ENCODE measurements at regions not wholly inside any gene's neighbourhood (a gene's known extent, or its start where the extent isn't known, plus 50 kb on each side); places are given as distances from the start of the nearest gene placed in this dataset.

DNA sequence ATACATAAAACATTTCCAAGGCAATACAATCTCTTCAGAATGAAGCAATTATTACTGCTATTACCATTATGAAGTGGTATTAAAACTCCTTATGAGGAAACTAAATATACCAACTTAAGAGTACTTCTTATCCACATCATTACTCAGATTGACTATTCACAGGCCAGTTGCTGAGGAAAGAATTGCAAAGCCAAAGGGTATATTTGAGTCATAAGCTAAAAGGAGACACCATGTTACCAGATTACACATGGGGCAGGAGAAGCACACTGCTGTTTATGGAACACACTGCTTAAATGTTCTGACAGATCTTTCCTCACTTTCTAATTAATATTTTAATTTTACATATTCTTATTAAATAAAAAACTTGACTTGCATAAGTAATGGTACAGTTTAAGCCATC lies 1726.4 kb upstream of the NUDT12 start:
- H3K27me3 ChIP-seq (ENCODE audit: insufficient read depth, low read length): no peaks in the 10 kb centered on the region
- no peaks in the 10 kb centered on the region for H3K36me3 Mint-ChIP-seq (ENCODE audit: low read depth, unreplicated experiment)

GRCh38 chr5:105283134-105283533 lies 1720.5 kb upstream of the NUDT12 start:
- Histone ChIP-seq H2AFZ (ENCODE audit: low read depth, low read length) (no peak overlapping the region), H3K27me3 (ENCODE audit: insufficient read depth, low read length) (no peaks in the 10 kb centered on the region), H3K27ac (ENCODE audit: low read depth, low read length) (no peak overlapping the region), H3K4me1 (ENCODE audit: insufficient read depth, low read length) (no peaks in the 10 kb centered on the region), H3K9me3 (ENCODE audit: insufficient read depth, low read depth, low read length) (no peaks in the 10 kb centered on the region), H4K20me1 (ENCODE audit: insufficient read depth, low read length) (no peaks in the 10 kb centered on the region), H3K36me3 (ENCODE audit: insufficient read depth, low read length) (no peaks in the 10 kb centered on the region), H3K4me2 (ENCODE audit: low read length) (no peak overlapping the region), H3K4me3 (ENCODE audit: insufficient read depth, low read depth, low read length) (no peak overlapping the region), H3K79me2 (ENCODE audit: insufficient read depth, low read length) (no peaks in the 10 kb centered on the region), H3K9ac (ENCODE audit: low read length) (no peak overlapping the region)
- no peak overlapping the region for H3K4me3 Mint-ChIP-seq (ENCODE audit: unreplicated experiment)
- no peaks in the 10 kb centered on the region for H3K36me3 Mint-ChIP-seq (ENCODE audit: low read depth, unreplicated experiment)
- DNase-seq (ENCODE audit: low read depth) (no peak), FAIRE-seq (no peak)
- no peaks in the 10 kb centered on the region for H3K9me3 Mint-ChIP-seq (ENCODE audit: unreplicated experiment)
- TF ChIP-seq, protein P1, sequence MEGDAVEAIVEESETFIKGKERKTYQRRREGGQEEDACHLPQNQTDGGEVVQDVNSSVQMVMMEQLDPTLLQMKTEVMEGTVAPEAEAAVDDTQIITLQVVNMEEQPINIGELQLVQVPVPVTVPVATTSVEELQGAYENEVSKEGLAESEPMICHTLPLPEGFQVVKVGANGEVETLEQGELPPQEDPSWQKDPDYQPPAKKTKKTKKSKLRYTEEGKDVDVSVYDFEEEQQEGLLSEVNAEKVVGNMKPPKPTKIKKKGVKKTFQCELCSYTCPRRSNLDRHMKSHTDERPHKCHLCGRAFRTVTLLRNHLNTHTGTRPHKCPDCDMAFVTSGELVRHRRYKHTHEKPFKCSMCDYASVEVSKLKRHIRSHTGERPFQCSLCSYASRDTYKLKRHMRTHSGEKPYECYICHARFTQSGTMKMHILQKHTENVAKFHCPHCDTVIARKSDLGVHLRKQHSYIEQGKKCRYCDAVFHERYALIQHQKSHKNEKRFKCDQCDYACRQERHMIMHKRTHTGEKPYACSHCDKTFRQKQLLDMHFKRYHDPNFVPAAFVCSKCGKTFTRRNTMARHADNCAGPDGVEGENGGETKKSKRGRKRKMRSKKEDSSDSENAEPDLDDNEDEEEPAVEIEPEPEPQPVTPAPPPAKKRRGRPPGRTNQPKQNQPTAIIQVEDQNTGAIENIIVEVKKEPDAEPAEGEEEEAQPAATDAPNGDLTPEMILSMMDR (IDR thresholded peaks at IDR 0.05; ENCODE audit: insufficient read depth, low read depth, low read length): no peak
- TF ChIP-seq EZH2 (IDR thresholded peaks at IDR 0.05; ENCODE audit: insufficient read depth, low read length): no peak
- H3K27ac Mint-ChIP-seq (ENCODE audit: unreplicated experiment): no peak overlapping the region
- no peaks in the 10 kb centered on the region for H3K27me3 Mint-ChIP-seq (ENCODE audit: low read depth, unreplicated experiment)
- H3K4me1 Mint-ChIP-seq (ENCODE audit: low read depth, unreplicated experiment): no peaks in the 10 kb centered on the region

More for the DNA sequence above, 1726.4 kb upstream of the NUDT12 start:
- no peak overlapping the region for H3K4me2 ChIP-seq (ENCODE audit: low read length)
- no peak for DNase-seq (ENCODE audit: low read depth)
- Mint-ChIP-seq H3K4me3 (ENCODE audit: unreplicated experiment) (no peak overlapping the region), H3K27ac (ENCODE audit: unreplicated experiment) (no peak overlapping the region), H3K9me3 (ENCODE audit: unreplicated experiment) (peaks cover 2% of the 10 kb centered on the region), H3K27me3 (ENCODE audit: low read depth, unreplicated experiment) (no peaks in the 10 kb centered on the region), H3K4me1 (ENCODE audit: low read depth, unreplicated experiment) (no peaks in the 10 kb centered on the region)
- H3K4me3 ChIP-seq (ENCODE audit: insufficient read depth, low read depth, low read length): no peak overlapping the region
- no peaks in the 10 kb centered on the region for H3K4me1 ChIP-seq (ENCODE audit: insufficient read depth, low read length)
- H3K79me2 ChIP-seq (ENCODE audit: insufficient read depth, low read length): no peaks in the 10 kb centered on the region
- H3K9ac ChIP-seq (ENCODE audit: low read length): no peak overlapping the region
- no peaks in the 10 kb centered on the region for H4K20me1 ChIP-seq (ENCODE audit: insufficient read depth, low read length)
- H3K36me3 ChIP-seq (ENCODE audit: insufficient read depth, low read length): no peaks in the 10 kb centered on the region
- FAIRE-seq: no peak
- H3K9me3 ChIP-seq (ENCODE audit: insufficient read depth, low read depth, low read length): no peaks in the 10 kb centered on the region
- no peak for TF ChIP-seq EZH2 (IDR thresholded peaks at IDR 0.05; ENCODE audit: insufficient read depth, low read length)
- TF ChIP-seq, protein P1 (IDR thresholded peaks at IDR 0.05; ENCODE audit: insufficient read depth, low read depth, low read length): no peak
- H3K27ac ChIP-seq (ENCODE audit: low read depth, low read length): no peak overlapping the region
- H2AFZ ChIP-seq (ENCODE audit: low read depth, low read length): no peak overlapping the region

DNA sequence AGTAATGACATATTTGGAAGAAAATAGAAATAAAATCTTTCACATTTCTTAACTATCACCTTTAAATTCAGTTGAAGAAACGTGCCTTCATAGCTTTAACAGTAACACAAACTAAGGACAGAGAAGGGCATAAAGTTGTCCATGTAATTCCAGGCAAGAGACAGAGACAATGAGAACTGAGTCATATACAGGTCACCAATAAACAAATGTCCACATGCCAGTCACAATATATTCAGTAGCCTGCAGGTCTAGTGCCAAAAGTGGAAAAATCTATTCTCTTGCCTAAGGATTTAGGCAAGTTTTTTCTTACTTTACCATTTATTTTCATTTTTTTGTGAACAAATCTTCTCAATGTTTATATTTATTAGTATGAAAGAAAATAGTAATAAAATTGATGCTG lies 1711.5 kb upstream of the NUDT12 start:
- Mint-ChIP-seq H3K9me3 (ENCODE audit: unreplicated experiment) (no peaks in the 10 kb centered on the region), H3K4me1 (ENCODE audit: low read depth, unreplicated experiment) (no peaks in the 10 kb centered on the region), H3K27me3 (ENCODE audit: low read depth, unreplicated experiment) (no peaks in the 10 kb centered on the region), H3K27ac (ENCODE audit: unreplicated experiment) (no peak overlapping the region), H3K4me3 (ENCODE audit: unreplicated experiment) (no peak overlapping the region), H3K36me3 (ENCODE audit: low read depth, unreplicated experiment) (no peaks in the 10 kb centered on the region)
- TF ChIP-seq, protein P1 (IDR thresholded peaks at IDR 0.05; ENCODE audit: insufficient read depth, low read depth, low read length): no peak
- TF ChIP-seq EZH2 (IDR thresholded peaks at IDR 0.05; ENCODE audit: insufficient read depth, low read length): no peak
- H3K4me2 ChIP-seq (ENCODE audit: low read length): no peak overlapping the region
- no peaks in the 10 kb centered on the region for H3K27me3 ChIP-seq (ENCODE audit: insufficient read depth, low read length)
- no peaks in the 10 kb centered on the region for H3K4me1 ChIP-seq (ENCODE audit: insufficient read depth, low read length)
- FAIRE-seq (no peak), DNase-seq (ENCODE audit: low read depth) (no peak)
- H2AFZ ChIP-seq (ENCODE audit: low read depth, low read length): no peak overlapping the region
- H3K9me3 ChIP-seq (ENCODE audit: insufficient read depth, low read depth, low read length): no peaks in the 10 kb centered on the region
- no peak overlapping the region for H3K4me3 ChIP-seq (ENCODE audit: insufficient read depth, low read depth, low read length)
- no peak overlapping the region for H3K9ac ChIP-seq (ENCODE audit: low read length)
- no peaks in the 10 kb centered on the region for H3K36me3 ChIP-seq (ENCODE audit: insufficient read depth, low read length)
- H3K27ac ChIP-seq (ENCODE audit: low read depth, low read length): no peak overlapping the region
- no peaks in the 10 kb centered on the region for H3K79me2 ChIP-seq (ENCODE audit: insufficient read depth, low read length)
- H4K20me1 ChIP-seq (ENCODE audit: insufficient read depth, low read length): no peaks in the 10 kb centered on the region

Data from astrocyte (in vitro differentiated cells and primary cell).